Fibroblast of skin of left biceps (primary cell): ENCODE measurements at regions not wholly inside any gene's neighbourhood (a gene's known extent, or its start where the extent isn't known, plus 50 kb on each side); places are given as distances from the start of the nearest gene placed in this dataset.
"Not testable (repeated sequence)": the region's sequence is repeated elsewhere in the genome, so short reads cannot be mapped to it uniquely, and the experiment has no call there.

Experiments used
- DNase-seq, 2 experiments: peaks; one replicate each; pipeline ENCODE4 v3.0.0-alpha.2; 2013; ENCODE audit warnings: low read depth in 2 of 2

GRCh38 chr2:109669731-109670130, 55.6 kb downstream of the SOWAHC start:
- DNase-seq: no peak

GRCh38 chr2:109670556-109671411, 56.6 kb downstream of the SOWAHC start:
- no peak for DNase-seq

GRCh38 chr2:109674894-109675534, 60.9 kb downstream of the SOWAHC start:
- no peak for DNase-seq

GRCh38 chr2:109675666-109676345, 61.6 kb downstream of the SOWAHC start:
- DNase-seq: no peak

GRCh38 chr2:109676346-109676902, 62.3 kb downstream of the SOWAHC start:
- no peak for DNase-seq

GRCh38 chr2:109677121-109677731, 63.1 kb downstream of the SOWAHC start:
- DNase-seq: not testable (repeated sequence)

- DNase-seq: no peak
Observed at GRCh38 chr2:109677835-109678580, 63.8 kb downstream of the SOWAHC start.

- not testable (repeated sequence) for DNase-seq
Observed at GRCh38 chr2:109678724-109679201, 64.6 kb downstream of the SOWAHC start.

- no peak for DNase-seq
Observed at GRCh38 chr2:109679225-109679624, 65.1 kb downstream of the SOWAHC start.

- DNase-seq: no peak
Observed at GRCh38 chr2:109679626-109680025, 65.5 kb downstream of the SOWAHC start.

GRCh38 chr2:109680523-109681297, 66.5 kb downstream of the SOWAHC start:
- no peak for DNase-seq

GRCh38 chr2:109681633-109682380, 67.6 kb downstream of the SOWAHC start:
- no peak for DNase-seq

- DNase-seq: no peak
Observed at GRCh38 chr2:109683452-109683851, 69.3 kb downstream of the SOWAHC start.

- DNase-seq: no peak
Observed at GRCh38 chr2:109685453-109685852, 71.3 kb downstream of the SOWAHC start.

- no peak for DNase-seq
Observed at GRCh38 chr2:109686921-109687320, 72.8 kb downstream of the SOWAHC start.

- peak; percentile 30 to 44 for DNase-seq
Observed at GRCh38 chr2:109689182-109689930, 75.2 kb downstream of the SOWAHC start.

- DNase-seq: no peak
Observed at GRCh38 chr2:109689973-109690372, 75.8 kb downstream of the SOWAHC start.

GRCh38 chr2:109690457-109690821, 76.3 kb downstream of the SOWAHC start:
- DNase-seq: no peak
